HepG2 (cell line): ENCODE measurements at regions not wholly inside any gene's neighbourhood (a gene's known extent, or its start where the extent isn't known, plus 50 kb on each side); places are given as distances from the start of the nearest gene placed in this dataset.

Experiments
- ATAC-seq: fragments of 200-7000 bp; cut with Tn5 transposase; 3 replicates; pipeline ENCODE4 v1.9.1; 2020; ENCODE audit warnings: mild to moderate bottlenecking, moderate library complexity
- BruUV-seq: library from RNA; stranded (reverse); fragments of 400-500 nt; replicated peaks from 2 replicates; lab custom pipeline; 2021; lab: Mats Ljungman, UMichigan
- CTCF ChIA-PET: fragments of 300-600 bp; formaldehyde crosslinking; extraction: SDS; loops from one replicate; lab custom pipeline; 2021; ENCODE audit warnings: low total read pairs, inconsistent platforms, low intra/inter-chr PET ratio; lab: Yijun Ruan, JAX
- POLR2A ChIA-PET: fragments of 350-600 bp; sonication (Branson Sonifier 250); formaldehyde crosslinking; loops from one replicate; lab custom pipeline; 2020; ENCODE audit warnings: antibody characterized with exemption, inconsistent platforms; lab: Yijun Ruan, JAX
- DNase-seq: peaks from one replicate; pipeline ENCODE4 v3.0.0-alpha.2; 2015; ENCODE audit warnings: low spot score
- FAIRE-seq: peaks from 3 replicates; lab custom pipeline; 2011; peaks lifted over from hg19 to GRCh38; lab: Jason Lieb, UNC
- H2AFZ ChIP-seq: one replicate; pipeline ENCODE4 v1.6.1; 2011; ENCODE audit warnings: low read length, inconsistent platforms
- H3K27ac ChIP-seq: fragments of 300-600 bp; 3 replicates; pipeline ENCODE4 v1.8.0; 2011; ENCODE audit warnings: mixed run types, mild to moderate bottlenecking, mixed read lengths, low read length, inconsistent platforms; ENCODE audit not compliant: insufficient read depth; ENCODE audit errors: extremely low read length
- H3K27me3 ChIP-seq, 2 experiments: fragments of 200-600 bp in 1 of 2; 2 replicates in 1 of 2; 3 replicates in 1 of 2; pipeline versions ENCODE4 v1.6.0 to v1.8.0; 2011; ENCODE audit warnings: low read length in 2 of 2, mild to moderate bottlenecking in 2 of 2, moderate library complexity in 2 of 2, inconsistent platforms in 1 of 2; ENCODE audit not compliant: insufficient read depth in 2 of 2, control insufficient read depth in 1 of 2
- H3K36me3 ChIP-seq, 2 experiments: fragments of 200-600 bp in 1 of 2; replicated peaks in 1 of 2; 2 replicates in 1 of 2; 3 replicates in 1 of 2; pipeline versions ENCODE4 v1.5.1 to v1.8.0; 2011; ENCODE audit warnings: low read length in 2 of 2, inconsistent platforms in 1 of 2; ENCODE audit not compliant: insufficient read depth in 2 of 2, control insufficient read depth in 1 of 2
- H3K4me1 ChIP-seq: 2 replicates; pipeline ENCODE4 v1.5.1; 2012; ENCODE audit warnings: low read length, inconsistent platforms; ENCODE audit not compliant: insufficient read depth
- H3K4me2 ChIP-seq: 2 replicates; pipeline ENCODE4 v1.6.0; 2011; ENCODE audit warnings: low read depth, low read length, inconsistent platforms
- H3K4me3 ChIP-seq, 3 experiments: fragments of 200-600 bp in 1 of 3; sonication (generic), shearing (Covaris generic) in 1 of 3; replicated peaks in 1 of 3; 2 replicates each; pipeline ENCODE4 v1.5.1; 2011 to 2016; ENCODE audit warnings: low read length in 3 of 3, inconsistent platforms in 2 of 3, low read depth in 2 of 3, mild to moderate bottlenecking in 2 of 3, control low read depth in 1 of 3, mixed read lengths in 1 of 3; ENCODE audit not compliant: insufficient read depth in 1 of 3
- H3K79me2 ChIP-seq: one replicate; pipeline ENCODE4 v1.6.1; 2011; ENCODE audit warnings: low read length, inconsistent platforms; ENCODE audit not compliant: insufficient read depth
- H3K9ac ChIP-seq: 2 replicates; pipeline ENCODE4 v1.6.0; 2011; ENCODE audit warnings: mild to moderate bottlenecking, low read depth, low read length, inconsistent platforms; ENCODE audit not compliant: insufficient read depth
- H3K9me3 ChIP-seq: 2 replicates; pipeline ENCODE4 v1.5.1; 2012; ENCODE audit warnings: mild to moderate bottlenecking, low read length
- H4K20me1 ChIP-seq: 2 replicates; pipeline ENCODE4 v1.6.0; 2011; ENCODE audit warnings: inconsistent platforms, mild to moderate bottlenecking, low read length, moderate library complexity; ENCODE audit not compliant: insufficient read depth
- ARNTL ChIP-seq: sonication (generic); formaldehyde crosslinking; IDR thresholded peaks from 2 replicates; pipeline ENCODE4 v1.4.0; 2020; ENCODE audit warnings: mild to moderate bottlenecking, missing genetic modification reagents
- FOSL2 ChIP-seq: sonication (generic); formaldehyde crosslinking; IDR thresholded peaks from 2 replicates; pipeline ENCODE4 v1.4.0; 2020; ENCODE audit warnings: missing genetic modification reagents
- GTF2F1 ChIP-seq: fragments of 150-350 bp; IDR thresholded peaks from 2 replicates; pipeline ENCODE4 v1.6.1; 2014; ENCODE audit warnings: low read length
- ISX ChIP-seq: sonication (generic); formaldehyde crosslinking; conservative IDR thresholded peaks from 2 replicates; pipeline ENCODE4 v1.5.0; 2020; ENCODE audit warnings: missing genetic modification reagents
- KMT2B ChIP-seq: IDR thresholded peaks from 2 replicates; pipeline ENCODE4 v1.6.1; 2016; ENCODE audit warnings: missing genetic modification reagents, missing compliant biosample characterization
- MTF1 ChIP-seq: sonication (generic); formaldehyde crosslinking; IDR thresholded peaks from 2 replicates; pipeline ENCODE4 v1.5.0; 2020; ENCODE audit warnings: missing genetic modification reagents
- PAWR ChIP-seq: sonication (generic); formaldehyde crosslinking; IDR thresholded peaks from 2 replicates; pipeline ENCODE4 v1.4.0; 2020; ENCODE audit warnings: missing genetic modification reagents, mild to moderate bottlenecking, borderline replicate concordance
- SIX4 ChIP-seq: sonication (generic); formaldehyde crosslinking; IDR thresholded peaks from 2 replicates; pipeline ENCODE4 v1.4.0; 2020; ENCODE audit warnings: missing genetic modification reagents
- TOE1 ChIP-seq: sonication (generic); formaldehyde crosslinking; IDR thresholded peaks from 2 replicates; pipeline ENCODE4 v1.4.0; 2020; ENCODE audit warnings: mild to moderate bottlenecking, missing genetic modification reagents
- ZBTB7A ChIP-seq: sonication (generic); formaldehyde crosslinking; IDR thresholded peaks from 2 replicates; pipeline ENCODE4 v1.8.0; 2022; ENCODE audit warnings: mild to moderate bottlenecking, missing genetic modification reagents
- ZFAT ChIP-seq: sonication (generic); formaldehyde crosslinking; conservative IDR thresholded peaks from 2 replicates; pipeline ENCODE4 v1.8.1; 2023; ENCODE audit warnings: missing genetic modification reagents, inconsistent platforms
- ZFP37 ChIP-seq: sonication (generic); formaldehyde crosslinking; IDR thresholded peaks from 2 replicates; pipeline ENCODE4 v1.4.0; 2020; ENCODE audit warnings: missing genetic modification reagents, borderline replicate concordance
- ZNF335 ChIP-seq: sonication (generic); formaldehyde crosslinking; IDR thresholded peaks from 2 replicates; pipeline ENCODE4 v1.4.0; 2020; ENCODE audit warnings: missing genetic modification reagents
- ZNF431 ChIP-seq: sonication (generic); formaldehyde crosslinking; IDR thresholded peaks from 2 replicates; pipeline ENCODE4 v1.9.0; 2022; ENCODE audit warnings: missing genetic modification reagents, low read depth, mild to moderate bottlenecking, borderline replicate concordance
- ZNF460 ChIP-seq: sonication (generic); formaldehyde crosslinking; IDR thresholded peaks from 2 replicates; pipeline ENCODE4 v1.5.1; 2020; ENCODE audit warnings: missing genetic modification reagents, mild to moderate bottlenecking, borderline replicate concordance
- ZNF616 ChIP-seq: sonication (generic); formaldehyde crosslinking; IDR thresholded peaks from 2 replicates; pipeline ENCODE4 v1.5.0; 2020; ENCODE audit warnings: low read depth, mild to moderate bottlenecking, missing genetic modification reagents
- ZNF709 ChIP-seq: sonication (generic); formaldehyde crosslinking; IDR thresholded peaks from 2 replicates; pipeline ENCODE4 v1.5.0; 2020; ENCODE audit warnings: mild to moderate bottlenecking, missing genetic modification reagents
- ZNF775 ChIP-seq: sonication (generic); formaldehyde crosslinking; IDR thresholded peaks from 2 replicates; pipeline ENCODE4 v1.4.0; 2020; ENCODE audit warnings: missing genetic modification reagents, mild to moderate bottlenecking, moderate library complexity, borderline replicate concordance
- WGBS: methylation state at CpG from one replicate; pipeline ENCODE4 v1.1.6; 2017; ENCODE audit warnings: low lambda C conversion rate; 5-methylcytosine and 5-hydroxymethylcytosine counted together
- in situ Hi-C: cut with HindIII; loops from 2 replicates; pipeline ENCODE4 v1.10.0; 2017; ENCODE audit warnings: low pct_unique_long_range_greater_than_20kb; ENCODE audit not compliant: extremely low pct_ligation_motif_present
- intact Hi-C: fragments of 100-400 bp; cut with micrococcal nuclease; formaldehyde crosslinking; loops from one replicate; pipeline ENCODE4 v1.10.0; 2022; ENCODE audit not compliant: unreplicated experiment
- TF ChIP-seq, protein P1 (sequence below): sonication (generic); formaldehyde crosslinking; IDR thresholded peaks from 2 replicates; pipeline ENCODE4 v1.4.0; 2020; ENCODE audit warnings: mild to moderate bottlenecking, missing genetic modification reagents, borderline replicate concordance
- TF ChIP-seq, protein P2 (sequence below): sonication (generic); formaldehyde crosslinking; IDR thresholded peaks from 2 replicates; pipeline ENCODE4 v1.4.0; 2020; ENCODE audit warnings: missing genetic modification reagents

DNA sequence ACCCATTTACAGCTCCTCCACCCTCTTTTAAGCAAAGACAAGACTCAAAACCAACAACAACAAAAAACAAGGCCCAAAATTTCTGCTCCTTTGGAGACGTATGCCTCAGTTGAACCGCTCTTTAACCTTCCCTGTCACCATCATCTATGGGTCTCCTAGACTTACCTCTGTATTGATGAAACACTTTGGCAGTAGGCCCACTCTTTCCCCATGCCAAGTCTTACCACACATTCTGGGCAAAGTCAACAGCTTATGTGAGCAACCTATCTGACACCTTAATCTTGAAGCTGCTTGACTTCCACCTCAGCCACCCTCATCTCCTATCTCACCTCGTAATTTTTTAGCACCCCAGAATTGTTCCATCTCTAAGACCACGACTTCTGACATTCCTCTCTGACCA lies 99.7 kb upstream of the CXorf66 start:
- no TSS peak for BruUV-seq
- intact Hi-C loops = no loop called here
- 0% methylated on average over 4 of the region's 4 CpGs for WGBS
- DNase-seq = no peak
- H3K9ac ChIP-seq = no peak overlapping the region
- H3K36me3 ChIP-seq = no peaks in the 10 kb centered on the region
- H4K20me1 ChIP-seq = no peaks in the 10 kb centered on the region
- CTCF ChIA-PET = no interaction called here
- POLR2A ChIA-PET = no interaction called here
- no peak overlapping the region for H3K27ac ChIP-seq
- no peaks in the 10 kb centered on the region for H3K9me3 ChIP-seq
- no peaks in the 10 kb centered on the region for H3K27me3 ChIP-seq
- no peaks in the 10 kb centered on the region for H3K4me1 ChIP-seq
- H3K4me2 ChIP-seq = no peak overlapping the region
- TF ChIP-seq KMT2B (CRISPR knock-in tag) (no peak), ZNF335 (CRISPR knock-in tag) (no peak), ARNTL (CRISPR knock-in tag) (no peak), GTF2F1 (no peak), ZNF431 (no peak), FOSL2 (no peak), ZFAT (no peak), MTF1 (CRISPR knock-in tag) (no peak), ZNF775 (CRISPR knock-in tag) (no peak), ZBTB7A (CRISPR knock-in tag) (no peak), ZNF616 (no peak), SIX4 (CRISPR knock-in tag) (no peak), ZNF460 (CRISPR knock-in tag) (no peak), ZNF709 (CRISPR knock-in tag) (no peak), ISX (CRISPR knock-in tag) (no peak), TOE1 (no peak), PAWR (CRISPR knock-in tag) (no peak), ZFP37 (CRISPR knock-in tag) (no peak)
- TF ChIP-seq, protein P1, sequence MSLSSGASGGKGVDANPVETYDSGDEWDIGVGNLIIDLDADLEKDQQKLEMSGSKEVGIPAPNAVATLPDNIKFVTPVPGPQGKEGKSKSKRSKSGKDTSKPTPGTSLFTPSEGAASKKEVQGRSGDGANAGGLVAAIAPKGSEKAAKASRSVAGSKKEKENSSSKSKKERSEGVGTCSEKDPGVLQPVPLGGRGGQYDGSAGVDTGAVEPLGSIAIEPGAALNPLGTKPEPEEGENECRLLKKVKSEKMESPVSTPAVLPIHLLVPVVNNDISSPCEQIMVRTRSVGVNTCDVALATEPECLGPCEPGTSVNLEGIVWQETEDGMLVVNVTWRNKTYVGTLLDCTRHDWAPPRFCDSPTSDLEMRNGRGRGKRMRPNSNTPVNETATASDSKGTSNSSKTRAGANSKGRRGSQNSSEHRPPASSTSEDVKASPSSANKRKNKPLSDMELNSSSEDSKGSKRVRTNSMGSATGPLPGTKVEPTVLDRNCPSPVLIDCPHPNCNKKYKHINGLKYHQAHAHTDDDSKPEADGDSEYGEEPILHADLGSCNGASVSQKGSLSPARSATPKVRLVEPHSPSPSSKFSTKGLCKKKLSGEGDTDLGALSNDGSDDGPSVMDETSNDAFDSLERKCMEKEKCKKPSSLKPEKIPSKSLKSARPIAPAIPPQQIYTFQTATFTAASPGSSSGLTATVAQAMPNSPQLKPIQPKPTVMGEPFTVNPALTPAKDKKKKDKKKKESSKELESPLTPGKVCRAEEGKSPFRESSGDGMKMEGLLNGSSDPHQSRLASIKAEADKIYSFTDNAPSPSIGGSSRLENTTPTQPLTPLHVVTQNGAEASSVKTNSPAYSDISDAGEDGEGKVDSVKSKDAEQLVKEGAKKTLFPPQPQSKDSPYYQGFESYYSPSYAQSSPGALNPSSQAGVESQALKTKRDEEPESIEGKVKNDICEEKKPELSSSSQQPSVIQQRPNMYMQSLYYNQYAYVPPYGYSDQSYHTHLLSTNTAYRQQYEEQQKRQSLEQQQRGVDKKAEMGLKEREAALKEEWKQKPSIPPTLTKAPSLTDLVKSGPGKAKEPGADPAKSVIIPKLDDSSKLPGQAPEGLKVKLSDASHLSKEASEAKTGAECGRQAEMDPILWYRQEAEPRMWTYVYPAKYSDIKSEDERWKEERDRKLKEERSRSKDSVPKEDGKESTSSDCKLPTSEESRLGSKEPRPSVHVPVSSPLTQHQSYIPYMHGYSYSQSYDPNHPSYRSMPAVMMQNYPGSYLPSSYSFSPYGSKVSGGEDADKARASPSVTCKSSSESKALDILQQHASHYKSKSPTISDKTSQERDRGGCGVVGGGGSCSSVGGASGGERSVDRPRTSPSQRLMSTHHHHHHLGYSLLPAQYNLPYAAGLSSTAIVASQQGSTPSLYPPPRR (CRISPR knock-in tag) = no peak
- TF ChIP-seq, protein P2, sequence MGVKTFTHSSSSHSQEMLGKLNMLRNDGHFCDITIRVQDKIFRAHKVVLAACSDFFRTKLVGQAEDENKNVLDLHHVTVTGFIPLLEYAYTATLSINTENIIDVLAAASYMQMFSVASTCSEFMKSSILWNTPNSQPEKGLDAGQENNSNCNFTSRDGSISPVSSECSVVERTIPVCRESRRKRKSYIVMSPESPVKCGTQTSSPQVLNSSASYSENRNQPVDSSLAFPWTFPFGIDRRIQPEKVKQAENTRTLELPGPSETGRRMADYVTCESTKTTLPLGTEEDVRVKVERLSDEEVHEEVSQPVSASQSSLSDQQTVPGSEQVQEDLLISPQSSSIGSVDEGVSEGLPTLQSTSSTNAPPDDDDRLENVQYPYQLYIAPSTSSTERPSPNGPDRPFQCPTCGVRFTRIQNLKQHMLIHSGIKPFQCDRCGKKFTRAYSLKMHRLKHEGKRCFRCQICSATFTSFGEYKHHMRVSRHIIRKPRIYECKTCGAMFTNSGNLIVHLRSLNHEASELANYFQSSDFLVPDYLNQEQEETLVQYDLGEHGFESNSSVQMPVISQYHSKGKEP (CRISPR knock-in tag) = no peak
- FAIRE-seq = no peak
- no peak overlapping the region for H2AFZ ChIP-seq
- in situ Hi-C loops = loop anchor here (25.0 kb wide), 1 partner anchor 597 kb away; no protein-coding TSS in a partner anchor
- no peak overlapping the region for H3K4me3 ChIP-seq
- no peak for ATAC-seq
- H3K79me2 ChIP-seq = no peaks in the 10 kb centered on the region
